CMK (cell line): ENCODE measurements at regions not wholly inside any gene's neighbourhood (a gene's known extent, or its start where the extent isn't known, plus 50 kb on each side); places are given as distances from the start of the nearest gene placed in this dataset.
A peak's percentile ranks its signal among the peaks of the same experiment; 100 is the strongest.

ENCODE experiments used
- DNase-seq: peaks from one replicate; pipeline ENCODE4 v3.0.0-alpha.2; 2010; ENCODE audit warnings: low read depth

- peak; percentile 11 for DNase-seq
Measured at GRCh38 chr14:66070542-66071319, 415.4 kb upstream of the CCDC196 start.

- no peak for DNase-seq
Measured at GRCh38 chr14:66072190-66073084, 413.7 kb upstream of the CCDC196 start.

- no peak for DNase-seq
Measured at GRCh38 chr14:66074537-66074936, 411.6 kb upstream of the CCDC196 start.

- no peak for DNase-seq
Measured at GRCh38 chr14:66076176-66076575, 410.0 kb upstream of the CCDC196 start.

- no peak for DNase-seq
Measured at GRCh38 chr14:66078006-66078405, 408.2 kb upstream of the CCDC196 start.

GRCh38 chr14:66081594-66082376 is 404.4 kb upstream of the CCDC196 start:
- DNase-seq = peak; percentile 8

GRCh38 chr14:66085224-66085623 is 400.9 kb upstream of the CCDC196 start:
- DNase-seq = no peak

- DNase-seq = no peak
Measured at GRCh38 chr14:66085665-66086064, 400.5 kb upstream of the CCDC196 start.

GRCh38 chr14:66087231-66087630 is 398.9 kb upstream of the CCDC196 start:
- DNase-seq = no peak

- no peak for DNase-seq
Measured at GRCh38 chr14:66088656-66089055, 397.5 kb upstream of the CCDC196 start.

GRCh38 chr14:66092206-66092605 is 394.0 kb upstream of the CCDC196 start:
- no peak for DNase-seq

- no peak for DNase-seq
Measured at GRCh38 chr14:66092748-66093147, 393.4 kb upstream of the CCDC196 start.

GRCh38 chr14:66094001-66094727 is 392.0 kb upstream of the CCDC196 start:
- DNase-seq = no peak

GRCh38 chr14:66099451-66099850 is 386.7 kb upstream of the CCDC196 start:
- no peak for DNase-seq

- DNase-seq = no peak
Measured at GRCh38 chr14:66099931-66100330, 386.2 kb upstream of the CCDC196 start.

- DNase-seq = no peak
Measured at GRCh38 chr14:66101662-66102061, 384.5 kb upstream of the CCDC196 start.

GRCh38 chr14:66104486-66104885 is 381.7 kb upstream of the CCDC196 start:
- DNase-seq = no peak

GRCh38 chr14:66105815-66106214 is 380.4 kb upstream of the CCDC196 start:
- no peak for DNase-seq

GRCh38 chr14:66109426-66109825 is 376.7 kb upstream of the CCDC196 start:
- DNase-seq = no peak

GRCh38 chr14:66111891-66112290 is 374.3 kb upstream of the CCDC196 start:
- DNase-seq = no peak

- no peak for DNase-seq
Measured at GRCh38 chr14:66114071-66114470, 372.1 kb upstream of the CCDC196 start.
